ENCODE measurements at regions not wholly inside any gene's neighbourhood (a gene's known extent, or its start where the extent isn't known, plus 50 kb on each side); places are given as distances from the start of the nearest gene placed in this dataset.

GRCh38 chr6:66340736-66341135 lies 633.7 kb upstream of the EYS start:
- Histone ChIP-seq H3K9ac (ENCODE audit: low read length) (no peak overlapping the region), H3K36me3 (replicated peaks; ENCODE audit: insufficient read depth, low read length) (no peaks in the 10 kb centered on the region), H4K20me1 (ENCODE audit: insufficient read depth, low read length) (no peaks in the 10 kb centered on the region), H3K9me2 (replicated peaks; ENCODE audit: insufficient read depth, low read length) (no peaks in the 10 kb centered on the region), H2AFZ (ENCODE audit: low read length) (no peak overlapping the region), H3K9me3 (replicated peaks; ENCODE audit: insufficient read depth, low read length) (no peaks in the 10 kb centered on the region), H3K27ac (ENCODE audit: low read length) (no peak overlapping the region), H3K4me2 (ENCODE audit: low read depth, low read length) (no peak overlapping the region), H3F3A (ENCODE audit: insufficient read depth, low read length) (no peaks in the 10 kb centered on the region), H3K4me3 (ENCODE audit: low read length) (no peak overlapping the region), H3K4me1 (ENCODE audit: low read length) (peaks cover 4% of the 10 kb centered on the region; the same call in 1 of the 2 replicates), H3K79me2 (ENCODE audit: low read length) (no peaks in the 10 kb centered on the region), H3K27me3 (replicated peaks; ENCODE audit: insufficient read depth, low read length) (no peaks in the 10 kb centered on the region)
- TF ChIP-seq CTCF (IDR thresholded peaks at IDR 0.05; ENCODE audit: low read length) (no peak), EZH2phosphoT487 (IDR thresholded peaks at IDR 0.05; ENCODE audit: low read length) (no peak), EZH2 (optimal IDR thresholded peaks at IDR 0.05; ENCODE audit: low read depth, low read length) (no peak)
- no peak for DNase-seq

- no peak overlapping the region for H3K27ac ChIP-seq (ENCODE audit: low read length)
- H3F3A ChIP-seq (ENCODE audit: insufficient read depth, low read length) = no peaks in the 10 kb centered on the region
- no peak for DNase-seq
- no peak overlapping the region for H2AFZ ChIP-seq (ENCODE audit: low read length)
- no peaks in the 10 kb centered on the region for H3K79me2 ChIP-seq (ENCODE audit: low read length)
- no peaks in the 10 kb centered on the region for H4K20me1 ChIP-seq (ENCODE audit: insufficient read depth, low read length)
- no peak overlapping the region for H3K4me3 ChIP-seq (ENCODE audit: low read length)
- H3K4me2 ChIP-seq (ENCODE audit: low read depth, low read length) = no peak overlapping the region
- H3K9me2 ChIP-seq (replicated peaks; ENCODE audit: insufficient read depth, low read length) = no peaks in the 10 kb centered on the region
- no peaks in the 10 kb centered on the region for H3K4me1 ChIP-seq (ENCODE audit: low read length)
- TF ChIP-seq CTCF (IDR thresholded peaks at IDR 0.05; ENCODE audit: low read length) (no peak), EZH2phosphoT487 (IDR thresholded peaks at IDR 0.05; ENCODE audit: low read length) (no peak)
- H3K36me3 ChIP-seq (replicated peaks; ENCODE audit: insufficient read depth, low read length) = no peaks in the 10 kb centered on the region
- H3K9ac ChIP-seq (ENCODE audit: low read length) = no peak overlapping the region
- H3K9me3 ChIP-seq (replicated peaks; ENCODE audit: insufficient read depth, low read length) = no peaks in the 10 kb centered on the region
- H3K27me3 ChIP-seq (replicated peaks; ENCODE audit: insufficient read depth, low read length) = no peaks in the 10 kb centered on the region
Observed at GRCh38 chr6:66336176-66336575, 629.1 kb upstream of the EYS start.

- no peaks in the 10 kb centered on the region for H3K9me2 ChIP-seq (replicated peaks; ENCODE audit: insufficient read depth, low read length)
- H3K9ac ChIP-seq (ENCODE audit: low read length) = no peak overlapping the region
- no peak overlapping the region for H3K27ac ChIP-seq (ENCODE audit: low read length)
- H2AFZ ChIP-seq (ENCODE audit: low read length) = no peak overlapping the region
- no peaks in the 10 kb centered on the region for H4K20me1 ChIP-seq (ENCODE audit: insufficient read depth, low read length)
- H3K79me2 ChIP-seq (ENCODE audit: low read length) = no peaks in the 10 kb centered on the region
- TF ChIP-seq EZH2 (optimal IDR thresholded peaks at IDR 0.05; ENCODE audit: low read depth, low read length) = no peak
- TF ChIP-seq EZH2phosphoT487 (IDR thresholded peaks at IDR 0.05; ENCODE audit: low read length) = no peak
- TF ChIP-seq CTCF (IDR thresholded peaks at IDR 0.05; ENCODE audit: low read length) = no peak
- H3K9me3 ChIP-seq (replicated peaks; ENCODE audit: insufficient read depth, low read length) = no peaks in the 10 kb centered on the region
- no peaks in the 10 kb centered on the region for H3F3A ChIP-seq (ENCODE audit: insufficient read depth, low read length)
- DNase-seq = no peak
- no peak overlapping the region for H3K4me2 ChIP-seq (ENCODE audit: low read depth, low read length)
- H3K36me3 ChIP-seq (replicated peaks; ENCODE audit: insufficient read depth, low read length) = no peaks in the 10 kb centered on the region
- H3K4me1 ChIP-seq (ENCODE audit: low read length) = no peaks in the 10 kb centered on the region
- H3K27me3 ChIP-seq (replicated peaks; ENCODE audit: insufficient read depth, low read length) = no peaks in the 10 kb centered on the region
- H3K4me3 ChIP-seq (ENCODE audit: low read length) = no peak overlapping the region
Observed at GRCh38 chr6:66328200-66328599, 621.2 kb upstream of the EYS start.
